A549 (cell line): ENCODE measurements at regions not wholly inside any gene's neighbourhood (a gene's known extent, or its start where the extent isn't known, plus 50 kb on each side); places are given as distances from the start of the nearest gene placed in this dataset.

Experiments used
- ATAC-seq, 2 experiments: fragments of 200-7000 bp in 1 of 2; fragments of >200 bp in 1 of 2; cut with Nextera tagmentation in 1 of 2; cut with Tn5 transposase in 1 of 2; 3 replicates each; pipeline versions ENCODE4 v1.8.0 to v1.9.1; 2018 to 2020; ENCODE audit warnings: mild to moderate bottlenecking in 1 of 2, moderate library complexity in 1 of 2
- CTCF ChIA-PET: fragments of 300-600 bp; sonication (Branson Sonifier 250); formaldehyde crosslinking; extraction: SDS; loops from one replicate; lab custom pipeline; 2021; ENCODE audit warnings: antibody characterized with exemption, inconsistent platforms; lab: Yijun Ruan, JAX
- POLR2A ChIA-PET: fragments of 350-600 bp; formaldehyde crosslinking; extraction: SDS; loops from one replicate; lab custom pipeline; 2021; ENCODE audit warnings: antibody characterized with exemption, inconsistent platforms; lab: Yijun Ruan, JAX
- DNase-seq, 2 experiments: peaks; one replicate each; pipeline versions ENCODE4 v3.0.0 to v3.0.0-alpha.2; 2011 to 2016; ENCODE audit warnings: low read depth in 1 of 2, low spot score in 1 of 2
- FAIRE-seq: peaks from 2 replicates; lab custom pipeline; 2011; peaks lifted over from hg19 to GRCh38; lab: Jason Lieb, UNC
- H3K27ac ChIP-seq, 2 experiments: fragments of >200 bp; sonication (Bioruptor Twin); formaldehyde crosslinking; 3 replicates each; pipeline ENCODE4 v1.5.1; 2016 to 2017
- H3K4me1 ChIP-seq: fragments of >200 bp; sonication (Bioruptor Twin); formaldehyde crosslinking; 3 replicates; pipeline ENCODE4 v1.6.1; 2016
- H3K4me2 ChIP-seq: fragments of >200 bp; sonication (Bioruptor Twin); formaldehyde crosslinking; 3 replicates; pipeline ENCODE4 v1.6.1; 2016
- H3K4me3 ChIP-seq: fragments of >200 bp; sonication (Bioruptor Twin); formaldehyde crosslinking; 3 replicates; pipeline ENCODE4 v1.5.1; 2016
- H3K9me3 ChIP-seq: fragments of >200 bp; sonication (Bioruptor Twin); formaldehyde crosslinking; 3 replicates; pipeline ENCODE4 v1.6.1; 2016
- ATOH8 ChIP-seq: fragments of 250-450 bp; sonication (Bioruptor Pico); IDR thresholded peaks from 2 replicates; pipeline ENCODE4 v1.5.0; 2020; ENCODE audit warnings: low read depth, mild to moderate bottlenecking, moderate library complexity
- BCL3 ChIP-seq: fragments of >200 bp; sonication (Bioruptor Twin); formaldehyde crosslinking; IDR thresholded peaks from 3 replicates; pipeline ENCODE4 v1.6.1; 2016
- BHLHE40 ChIP-seq: IDR thresholded peaks from 2 replicates; pipeline ENCODE4 v1.6.1; 2012; ENCODE audit warnings: low read depth, low read length, inconsistent platforms
- CBX8 ChIP-seq: fragments of 200-600 bp; sonication (generic); IDR thresholded peaks from 2 replicates; pipeline ENCODE4 v1.6.1; 2016
- CTCF ChIP-seq: fragments of >200 bp; sonication (Bioruptor Twin); formaldehyde crosslinking; IDR thresholded peaks from 3 replicates; pipeline ENCODE4 v1.5.1; 2016
- HOXB5 ChIP-seq: fragments of 250-450 bp; sonication (Bioruptor Pico); IDR thresholded peaks from 2 replicates; pipeline ENCODE4 v1.5.0; 2020; ENCODE audit warnings: mild to moderate bottlenecking, moderate library complexity
- JUN ChIP-seq, 2 experiments: fragments of >200 bp; sonication (Bioruptor Twin); formaldehyde crosslinking; IDR thresholded peaks; 2 replicates in 1 of 2; 3 replicates in 1 of 2; pipeline ENCODE4 v1.6.1; 2016 to 2017
- JUNB ChIP-seq: fragments of >200 bp; sonication (Bioruptor Twin); formaldehyde crosslinking; IDR thresholded peaks from 2 replicates; pipeline ENCODE4 v1.6.1; 2016
- KDM1A ChIP-seq: fragments of 200-600 bp; sonication (generic); IDR thresholded peaks from 2 replicates; pipeline ENCODE4 v1.6.1; 2016; ENCODE audit warnings: low read depth, mild to moderate bottlenecking
- MAZ ChIP-seq: fragments of 150-350 bp; IDR thresholded peaks from 2 replicates; pipeline ENCODE4 v1.6.1; 2014; ENCODE audit warnings: antibody characterized with exemption, low read depth, low read length, borderline replicate concordance
- NR3C1 ChIP-seq: fragments of >200 bp; sonication (Bioruptor Twin); formaldehyde crosslinking; IDR thresholded peaks from 3 replicates; pipeline ENCODE4 v1.6.1; 2017
- PBX3 ChIP-seq: IDR thresholded peaks from 2 replicates; pipeline ENCODE4 v1.6.1; 2012
- POLR2AphosphoS2 ChIP-seq: conservative IDR thresholded peaks from 2 replicates; pipeline ENCODE4 v1.6.1; 2012; ENCODE audit warnings: low read length, improper control_type of control experiment, inconsistent platforms
- RAD21 ChIP-seq, 2 experiments: fragments of >200 bp in 1 of 2; sonication (Bioruptor Twin) in 1 of 2; formaldehyde crosslinking in 1 of 2; IDR thresholded peaks in 1 of 2; conservative IDR thresholded peaks in 1 of 2; 2 replicates in 1 of 2; 3 replicates in 1 of 2; pipeline ENCODE4 v1.6.1; 2012 to 2018; ENCODE audit warnings: inconsistent platforms in 1 of 2
- RARB ChIP-seq: fragments of 250-450 bp; sonication (Bioruptor Pico); IDR thresholded peaks from 2 replicates; pipeline ENCODE4 v1.8.0; 2021; ENCODE audit warnings: mild to moderate bottlenecking, moderate library complexity
- REST ChIP-seq: fragments of 200-600 bp; sonication (generic); IDR thresholded peaks from 2 replicates; pipeline ENCODE4 v1.6.1; 2016; ENCODE audit warnings: antibody characterized with exemption, mild to moderate bottlenecking, moderate library complexity
- RNF2 ChIP-seq: fragments of 200-600 bp; sonication (generic); IDR thresholded peaks from 2 replicates; pipeline ENCODE4 v1.6.1; 2016; ENCODE audit warnings: low read depth, mild to moderate bottlenecking, antibody characterized with exemption, moderate library complexity, borderline replicate concordance
- SMC3 ChIP-seq: fragments of >200 bp; sonication (Bioruptor Twin); formaldehyde crosslinking; IDR thresholded peaks from 3 replicates; pipeline ENCODE4 v1.6.1; 2018; ENCODE audit warnings: inconsistent platforms
- SREBF2 ChIP-seq: fragments of 450-650 bp; IDR thresholded peaks from 2 replicates; pipeline ENCODE4 v1.6.1; 2014; ENCODE audit warnings: mild to moderate bottlenecking, moderate library complexity
- USF2 ChIP-seq: fragments of 450-650 bp; IDR thresholded peaks from 2 replicates; pipeline ENCODE4 v1.6.1; 2014; ENCODE audit warnings: antibody characterized with exemption
- ZNF302 ChIP-seq: fragments of 250-450 bp; sonication (Bioruptor Pico); IDR thresholded peaks from 2 replicates; pipeline ENCODE4 v1.9.0; 2021; ENCODE audit warnings: inconsistent platforms, mild to moderate bottlenecking, moderate library complexity
- ZSCAN20 ChIP-seq: fragments of 250-450 bp; sonication (Bioruptor Pico); IDR thresholded peaks from 2 replicates; pipeline ENCODE4 v1.8.0; 2022; ENCODE audit warnings: mild to moderate bottlenecking, moderate library complexity
- WGBS: methylation state at CpG from one replicate; pipeline ENCODE4 v1.1.6; 2017; ENCODE audit errors: missing lambda C conversion rate; 5-methylcytosine and 5-hydroxymethylcytosine counted together

- H3K4me1 ChIP-seq: no peaks in the 10 kb centered on the region
- H3K27ac ChIP-seq: no peak overlapping the region
- H3K4me3 ChIP-seq: no peak overlapping the region
- 6% methylated on average over 5 of the region's 5 CpGs for WGBS
- no peaks in the 10 kb centered on the region for H3K9me3 ChIP-seq
- H3K4me2 ChIP-seq: no peak overlapping the region
- ChIA-PET POLR2A (no interaction called here), CTCF (no interaction called here)
- FAIRE-seq (no peak), ATAC-seq (no peak), DNase-seq (no peak)
- TF ChIP-seq PBX3: no peak
- no peak for TF ChIP-seq CBX8
- TF ChIP-seq REST: no peak
These were observed 283.9 kb downstream of the SDHAF3 start for GRCh38 chr7:97401398-97401797.

- no peak overlapping the region for H3K4me3 ChIP-seq
- H3K4me1 ChIP-seq: no peaks in the 10 kb centered on the region
- DNase-seq (no peak), ATAC-seq (no peak), FAIRE-seq (no peak)
- no peak overlapping the region for H3K4me2 ChIP-seq
- WGBS: 32% methylated on average over 3 of the region's 3 CpGs
- ChIA-PET CTCF (interaction anchor here (1.6 kb wide), 1 partner anchor 11 kb away, joined by 5 read pairs; no protein-coding TSS in a partner anchor), POLR2A (no interaction called here)
- H3K9me3 ChIP-seq: no peaks in the 10 kb centered on the region
- TF ChIP-seq JUNB (no peak), JUN (IDR thresholded peaks at IDR 0.05) (no peak), ZSCAN20 (no peak), BHLHE40 (no peak), ZNF302 (CRISPR knock-in tag) (no peak), RAD21 (conservative IDR thresholded peaks at IDR 0.05 in 1 of 2, IDR thresholded peaks at IDR 0.05 in 1 of 2) (no peak), RARB (CRISPR knock-in tag) (no peak), KDM1A (no peak), USF2 (no peak), BCL3 (no peak)
- H3K27ac ChIP-seq: no peak overlapping the region
These were observed 288.3 kb downstream of the SDHAF3 start for GRCh38 chr7:97405835-97406234.

GRCh38 chr7:97407106-97407505 lies 289.6 kb downstream of the SDHAF3 start:
- H3K4me2 ChIP-seq: no peak overlapping the region
- TF ChIP-seq POLR2AphosphoS2: no peak
- no peak for TF ChIP-seq CTCF
- TF ChIP-seq ZSCAN20: no peak
- no peak for TF ChIP-seq MAZ
- TF ChIP-seq ATOH8 (CRISPR knock-in tag): no peak
- no peak for TF ChIP-seq NR3C1
- no peak for TF ChIP-seq SMC3
- no peak for TF ChIP-seq RARB (CRISPR knock-in tag)
- no peak for TF ChIP-seq RNF2
- no peak for TF ChIP-seq CBX8
- TF ChIP-seq HOXB5 (CRISPR knock-in tag): no peak
- no peak for TF ChIP-seq SREBF2
- TF ChIP-seq, all 56 proteins: peak for 0
- H3K4me1 ChIP-seq: no peaks in the 10 kb centered on the region
- no peak for ATAC-seq
- no peak for DNase-seq
- ChIA-PET CTCF (interaction anchor here (0.8 to 1.5 kb wide), 2 partner anchors 12 to 34 kb away, joined by 3 to 5 read pairs; no protein-coding TSS in a partner anchor), POLR2A (no interaction called here)
- no peak overlapping the region for H3K4me3 ChIP-seq
- H3K9me3 ChIP-seq: no peaks in the 10 kb centered on the region
- FAIRE-seq: no peak
- H3K27ac ChIP-seq: no peak overlapping the region
